Pancreas (tissue), 10 donors: ENCODE measurements at regions not wholly inside any gene's neighbourhood (a gene's known extent, or its start where the extent isn't known, plus 50 kb on each side); places are given as distances from the start of the nearest gene placed in this dataset.

Experiments
- ATAC-seq, 4 donors: fragments of 200-7000 bp; cut with Tn5 transposase; one replicate each; pipeline versions ENCODE4 v1.8.0 to v1.9.1; 2020; ENCODE audit warnings: mild to moderate bottlenecking in 4 of 4, moderate library complexity in 4 of 4
- DNase-seq, 6 donors: peaks; one replicate each; pipeline ENCODE4 v3.0.0-alpha.2; 2020
- FAIRE-seq: peaks from 2 replicates; lab custom pipeline; 2012; peaks lifted over from hg19 to GRCh38; lab: Jason Lieb, UNC
- H3K27ac ChIP-seq, 4 donors: fragments of 200-600 bp; sonication (generic); 1 replicate in 3 of 4; 2 replicates in 1 of 4; pipeline versions ENCODE4 v1.5.0 to v1.8.0; 2020
- H3K27me3 ChIP-seq, 4 donors: fragments of 200-600 bp; one replicate each; pipeline ENCODE4 v1.8.0; 2021
- H3K36me3 ChIP-seq, 3 donors: fragments of 200-600 bp; sonication (generic) in 1 of 3; one replicate each; pipeline versions ENCODE4 v1.5.0 to v1.8.0; 2020 to 2021
- H3K4me1 ChIP-seq, 3 donors: fragments of 200-600 bp; one replicate each; pipeline ENCODE4 v1.8.0; 2021
- H3K4me3 ChIP-seq, 4 donors: fragments of 200-600 bp; sonication (generic) in 2 of 4; one replicate each; pipeline versions ENCODE4 v1.5.0 to v1.8.0; 2020 to 2021
- H3K9me3 ChIP-seq, 4 donors: fragments of 200-600 bp; one replicate each; pipeline ENCODE4 v1.8.0; 2021
- WGBS, 2 donors: extraction: QIAGEN DNeasy Blood & Tissue Kit; methylation state at CpG; one replicate each; pipeline ENCODE4 v1.1.7; 2013; 5-methylcytosine and 5-hydroxymethylcytosine counted together
- intact Hi-C, 3 donors: fragments of 100-400 bp; cut with DNase I; formaldehyde crosslinking; loops; one replicate each; pipeline versions ENCODE4 v1.11.1 to v1.14.2; 2022
- TF ChIP-seq, protein P1 (sequence below), 4 donors: fragments of 200-600 bp; sonication (generic) in 3 of 4; IDR thresholded peaks; one replicate each; pipeline versions ENCODE4 v1.5.0 to v1.8.0; 2021; ENCODE audit warnings: antibody characterized with exemption in 4 of 4
- donor health status: healthy with polysubstance abuse.
- donor health status: DM: no; HTN: no; CAD: no; lungs with moderate emphysema.
- donor health status: DM: no; HTN: no; CAD: no.
- donor health status: control.
- donor health status: control.
- donor health status: Bipolar disorder and iron deficiency.
- donor health status: DM: yes; HTN: yes; CAD: no.
- donor health status: DM: no; HTN: no; CAD: no.
- donor health status: DM: no; HTN: no; CAD: no.
- donor health status: DM: yes; HTN: yes; CAD: no.

DNA sequence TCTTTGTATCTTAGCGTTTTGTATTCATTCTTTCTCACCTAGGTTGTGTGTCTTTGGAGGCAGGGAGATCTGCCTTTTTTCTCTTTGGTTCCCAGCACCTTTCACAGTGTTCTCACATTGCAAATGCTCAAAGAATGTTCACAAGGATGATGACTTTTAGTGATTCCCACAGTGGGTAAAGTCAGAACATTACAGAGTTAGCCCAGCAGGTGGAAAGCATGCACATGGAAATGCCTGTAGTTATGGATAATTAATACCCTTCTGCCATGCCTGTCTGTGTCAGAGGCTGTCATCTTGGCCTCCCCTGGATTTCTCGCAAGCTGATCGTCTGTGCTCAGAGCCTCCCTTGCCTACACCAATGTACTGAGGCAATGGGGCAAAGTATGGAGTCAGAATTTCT is 458.9 kb downstream of the LMO4 start:
- FAIRE-seq = no peak
- 28 to 34% methylated on average over 3 of the region's 3 CpGs for WGBS, 2 donors

DNA sequence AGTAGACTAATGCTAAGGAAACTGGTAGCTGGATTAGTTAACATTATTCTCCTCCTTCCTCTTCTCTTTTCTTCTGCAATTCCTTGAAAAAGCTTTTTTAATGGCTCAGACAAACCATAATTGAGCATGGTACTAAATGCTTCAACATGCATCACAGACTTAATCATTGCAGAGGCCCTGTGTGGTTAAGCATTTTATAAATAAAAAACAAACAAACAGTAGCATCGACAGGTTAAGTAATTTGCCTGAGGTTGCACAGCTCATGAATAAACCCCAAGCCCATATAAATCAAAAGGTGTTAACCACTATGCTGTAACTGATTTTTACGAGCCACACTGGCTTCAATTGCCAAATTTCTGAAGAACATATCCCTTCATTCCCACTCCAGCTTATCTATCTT is 462.1 kb downstream of the LMO4 start:
- DNase-seq (no peak), ATAC-seq (no peak), FAIRE-seq (no peak)
- no peak overlapping the region for H3K27ac ChIP-seq
- H3K4me1 ChIP-seq = peaks cover 16 to 30% (median 21%) of the 10 kb centered on the region in 3 donors
- no peak overlapping the region for H3K4me3 ChIP-seq
- no peaks in the 10 kb centered on the region for H3K27me3 ChIP-seq
- 80 to 89% methylated on average over 2 of the region's 2 CpGs for WGBS, 2 donors
- intact Hi-C loops = no loop called here
- no peaks in the 10 kb centered on the region for H3K9me3 ChIP-seq
- TF ChIP-seq, protein P1, sequence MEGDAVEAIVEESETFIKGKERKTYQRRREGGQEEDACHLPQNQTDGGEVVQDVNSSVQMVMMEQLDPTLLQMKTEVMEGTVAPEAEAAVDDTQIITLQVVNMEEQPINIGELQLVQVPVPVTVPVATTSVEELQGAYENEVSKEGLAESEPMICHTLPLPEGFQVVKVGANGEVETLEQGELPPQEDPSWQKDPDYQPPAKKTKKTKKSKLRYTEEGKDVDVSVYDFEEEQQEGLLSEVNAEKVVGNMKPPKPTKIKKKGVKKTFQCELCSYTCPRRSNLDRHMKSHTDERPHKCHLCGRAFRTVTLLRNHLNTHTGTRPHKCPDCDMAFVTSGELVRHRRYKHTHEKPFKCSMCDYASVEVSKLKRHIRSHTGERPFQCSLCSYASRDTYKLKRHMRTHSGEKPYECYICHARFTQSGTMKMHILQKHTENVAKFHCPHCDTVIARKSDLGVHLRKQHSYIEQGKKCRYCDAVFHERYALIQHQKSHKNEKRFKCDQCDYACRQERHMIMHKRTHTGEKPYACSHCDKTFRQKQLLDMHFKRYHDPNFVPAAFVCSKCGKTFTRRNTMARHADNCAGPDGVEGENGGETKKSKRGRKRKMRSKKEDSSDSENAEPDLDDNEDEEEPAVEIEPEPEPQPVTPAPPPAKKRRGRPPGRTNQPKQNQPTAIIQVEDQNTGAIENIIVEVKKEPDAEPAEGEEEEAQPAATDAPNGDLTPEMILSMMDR (IDR thresholded peaks at IDR 0.05) = no peak
- H3K36me3 ChIP-seq = no peaks in the 10 kb centered on the region

More for the DNA sequence above, 458.9 kb downstream of the LMO4 start:
- intact Hi-C loops = no loop called here
- peak in 3 of 4 donors; percentile 16 to 47 (median 23) for ATAC-seq
- Histone ChIP-seq H3K4me1 (peaks cover 11 to 24% (median 14%) of the 10 kb centered on the region in 3 donors), H3K9me3 (no peaks in the 10 kb centered on the region), H3K27ac (no peak overlapping the region), H3K27me3 (no peaks in the 10 kb centered on the region), H3K36me3 (no peaks in the 10 kb centered on the region), H3K4me3 (no peak overlapping the region)
- TF ChIP-seq, protein P1 (IDR thresholded peaks at IDR 0.05) = no peak
- DNase-seq = no peak

GRCh38 chr1:87791931-87792740 is 463.5 kb downstream of the LMO4 start:
- Histone ChIP-seq H3K4me1 (peaks cover 17 to 25% (median 19%) of the 10 kb centered on the region in 3 donors), H3K27ac (no peak overlapping the region), H3K4me3 (no peak overlapping the region), H3K9me3 (no peaks in the 10 kb centered on the region), H3K36me3 (no peaks in the 10 kb centered on the region), H3K27me3 (no peaks in the 10 kb centered on the region)
- TF ChIP-seq, protein P1 (IDR thresholded peaks at IDR 0.05) = no peak
- intact Hi-C loops = no loop called here
- 66 to 71% methylated on average over 3 of the region's 3 CpGs for WGBS, 2 donors
- ATAC-seq = peak in 1 of 4 donors; percentile 16
- DNase-seq = no peak
- no peak for FAIRE-seq

- Histone ChIP-seq H3K4me1 (peaks cover 23 to 28% (median 24%) of the 10 kb centered on the region in 3 donors), H3K4me3 (no peak overlapping the region), H3K27me3 (no peaks in the 10 kb centered on the region), H3K36me3 (no peaks in the 10 kb centered on the region), H3K27ac (peak overlapping the region in 2 of 4 donors; percentile 68 to 70), H3K9me3 (no peaks in the 10 kb centered on the region)
- intact Hi-C loops = no loop called here
- ATAC-seq (peak; percentile 50 to 79 (median 60)), DNase-seq (peak in 2 of 6 donors; percentile 10 to 25), FAIRE-seq (no peak)
- TF ChIP-seq, protein P1 (IDR thresholded peaks at IDR 0.05) = no peak
- 68 to 78% methylated on average over 8 of the region's 8 CpGs for WGBS, 2 donors
These were observed 466.3 kb downstream of the LMO4 start for GRCh38 chr1:87794788-87795614.
